Breast epithelium (tissue), 4 donors: ENCODE measurements at regions not wholly inside any gene's neighbourhood (a gene's known extent, or its start where the extent isn't known, plus 50 kb on each side); places are given as distances from the start of the nearest gene placed in this dataset.

Experiments
- DNase-seq, 2 donors: peaks; one replicate each; pipeline ENCODE4 v3.0.0-alpha.2; 2019; ENCODE audit warnings: low spot score in 2 of 2
- H3K27ac ChIP-seq, 2 donors: fragments of 200-600 bp; sonication (generic) in 1 of 2; one replicate each; pipeline ENCODE4 v1.5.1; 2016 to 2019; ENCODE audit warnings: mild to moderate bottlenecking in 1 of 2
- H3K27me3 ChIP-seq, 2 donors: fragments of 200-600 bp; sonication (generic) in 1 of 2; one replicate each; pipeline versions ENCODE4 v1.5.1 to v1.6.0; 2017 to 2019; ENCODE audit warnings: control low read depth in 1 of 2, mild to moderate bottlenecking in 1 of 2
- H3K36me3 ChIP-seq: fragments of 200-600 bp; one replicate; pipeline ENCODE4 v1.5.1; 2019
- H3K4me1 ChIP-seq, 2 donors: fragments of 200-600 bp; sonication (generic); one replicate each; pipeline ENCODE4 v1.5.1; 2016 to 2019; ENCODE audit warnings: control low read depth in 1 of 2
- H3K4me3 ChIP-seq, 3 donors: fragments of 200-600 bp; sonication (generic); 1 replicate in 2 of 3; 2 replicates in 1 of 3; pipeline ENCODE4 v1.5.1; 2016 to 2019; ENCODE audit warnings: mild to moderate bottlenecking in 3 of 3, moderate library complexity in 2 of 3
- H3K9me3 ChIP-seq, 2 donors: fragments of 200-600 bp; sonication (generic) in 1 of 2; one replicate each; pipeline ENCODE4 v1.5.1; 2016 to 2019; ENCODE audit warnings: control low read depth in 1 of 2
- CTCF ChIP-seq, 3 donors: fragments of 450-650 bp; IDR thresholded peaks; one replicate each; pipeline ENCODE4 v1.5.1; 2016 to 2017; ENCODE audit warnings: antibody characterized with exemption in 3 of 3, mild to moderate bottlenecking in 3 of 3, moderate library complexity in 3 of 3
- POLR2A ChIP-seq: fragments of 450-650 bp; IDR thresholded peaks from one replicate; pipeline ENCODE4 v1.6.1; 2016; ENCODE audit warnings: antibody characterized with exemption, mild to moderate bottlenecking, moderate library complexity
- POLR2AphosphoS5 ChIP-seq, 3 donors: sonication (generic); formaldehyde crosslinking; IDR thresholded peaks; one replicate each; pipeline ENCODE4 v1.6.1; 2017; ENCODE audit warnings: antibody characterized with exemption in 3 of 3
- intact Hi-C: fragments of 100-400 bp; cut with DNase I; formaldehyde crosslinking; loops from one replicate; pipeline ENCODE4 v1.15.1; 2023; ENCODE audit warnings: low total_unique reads

GRCh38 chr2:216281876-216282275 lies 90.4 kb downstream of the MARCHF4 start:
- Histone ChIP-seq H3K9me3 (no peaks in the 10 kb centered on the region), H3K4me3 (no peak overlapping the region), H3K4me1 (no peaks in the 10 kb centered on the region), H3K27me3 (no peaks in the 10 kb centered on the region), H3K27ac (no peak overlapping the region), H3K36me3 (no peaks in the 10 kb centered on the region)
- TF ChIP-seq POLR2AphosphoS5 (IDR thresholded peaks at IDR 0.05) (no peak), CTCF (IDR thresholded peaks at IDR 0.05) (no peak), POLR2A (no peak)
- intact Hi-C loops, result no loop called here
- DNase-seq, result no peak

GRCh38 chr2:216281316-216281715 lies 91.0 kb downstream of the MARCHF4 start:
- no peak for DNase-seq
- H3K4me1 ChIP-seq, result no peaks in the 10 kb centered on the region
- H3K27ac ChIP-seq, result no peak overlapping the region
- intact Hi-C loops, result no loop called here
- no peak for TF ChIP-seq POLR2A
- TF ChIP-seq POLR2AphosphoS5 (IDR thresholded peaks at IDR 0.05), result no peak
- TF ChIP-seq CTCF (IDR thresholded peaks at IDR 0.05), result no peak
- no peaks in the 10 kb centered on the region for H3K36me3 ChIP-seq
- no peak overlapping the region for H3K4me3 ChIP-seq
- no peaks in the 10 kb centered on the region for H3K9me3 ChIP-seq
- H3K27me3 ChIP-seq, result no peaks in the 10 kb centered on the region

- DNase-seq, result no peak
- Histone ChIP-seq H3K27me3 (no peaks in the 10 kb centered on the region), H3K27ac (no peak overlapping the region), H3K4me3 (no peak overlapping the region), H3K4me1 (no peaks in the 10 kb centered on the region), H3K36me3 (no peaks in the 10 kb centered on the region), H3K9me3 (no peaks in the 10 kb centered on the region)
- TF ChIP-seq CTCF (IDR thresholded peaks at IDR 0.05) (no peak), POLR2AphosphoS5 (IDR thresholded peaks at IDR 0.05) (no peak), POLR2A (no peak)
- intact Hi-C loops, result loop anchor here (5.0 kb wide), 1 partner anchor 1423 kb away; no protein-coding TSS in a partner anchor
Observed at GRCh38 chr2:216279459-216279858, 92.8 kb downstream of the MARCHF4 start.

- H3K4me3 ChIP-seq, result no peak overlapping the region
- no peaks in the 10 kb centered on the region for H3K27me3 ChIP-seq
- DNase-seq, result no peak
- no peaks in the 10 kb centered on the region for H3K9me3 ChIP-seq
- H3K36me3 ChIP-seq, result no peaks in the 10 kb centered on the region
- intact Hi-C loops, result loop anchor here (5.0 kb wide), 1 partner anchor 1423 kb away; no protein-coding TSS in a partner anchor
- no peaks in the 10 kb centered on the region for H3K4me1 ChIP-seq
- TF ChIP-seq POLR2A, result no peak
- no peak for TF ChIP-seq CTCF (IDR thresholded peaks at IDR 0.05)
- H3K27ac ChIP-seq, result no peak overlapping the region
Observed at GRCh38 chr2:216279031-216279430, 93.3 kb downstream of the MARCHF4 start.

DNA sequence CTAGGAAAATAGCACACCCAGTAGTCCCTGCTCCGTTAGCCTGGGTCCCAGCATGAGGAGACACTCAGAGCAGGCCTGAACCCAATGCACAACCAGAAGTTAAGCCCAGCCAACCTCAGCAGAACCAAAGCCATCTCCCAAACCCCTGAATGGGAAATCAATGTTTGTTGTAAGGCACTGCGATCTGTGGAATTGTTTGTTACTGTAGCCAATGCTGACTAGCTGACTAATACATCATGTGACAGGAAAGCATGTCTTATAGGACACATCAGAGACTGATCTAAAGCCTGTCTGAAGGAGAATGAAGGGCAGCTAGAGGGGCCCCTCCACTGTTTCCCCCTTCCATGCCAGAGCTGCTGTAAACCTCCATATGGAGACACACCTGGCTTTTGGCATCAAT lies 96.4 kb downstream of the MARCHF4 start:
- TF ChIP-seq POLR2AphosphoS5 (IDR thresholded peaks at IDR 0.05) (no peak), POLR2A (no peak), CTCF (IDR thresholded peaks at IDR 0.05) (no peak)
- Histone ChIP-seq H3K36me3 (no peaks in the 10 kb centered on the region), H3K27ac (no peak overlapping the region), H3K4me1 (no peaks in the 10 kb centered on the region), H3K27me3 (no peaks in the 10 kb centered on the region), H3K4me3 (no peak overlapping the region), H3K9me3 (no peaks in the 10 kb centered on the region)
- DNase-seq, result no peak
- intact Hi-C loops, result loop anchor here (5.0 kb wide), 1 partner anchor 1426 kb away; no protein-coding TSS in a partner anchor
